SH-SY5Y (cell line): ENCODE measurements at regions not wholly inside any gene's neighbourhood (a gene's known extent, or its start where the extent isn't known, plus 50 kb on each side); places are given as distances from the start of the nearest gene placed in this dataset.

Experiments
- GATA2 ChIP-seq: IDR thresholded peaks from 2 replicates; pipeline ENCODE4 v1.6.1; 2011; ENCODE audit warnings: mild to moderate bottlenecking, low read depth, low read length
- GATA3 ChIP-seq: IDR thresholded peaks from 2 replicates; pipeline ENCODE4 v1.6.1; 2011; ENCODE audit warnings: low read depth, mild to moderate bottlenecking, low read length, moderate library complexity

DNA sequence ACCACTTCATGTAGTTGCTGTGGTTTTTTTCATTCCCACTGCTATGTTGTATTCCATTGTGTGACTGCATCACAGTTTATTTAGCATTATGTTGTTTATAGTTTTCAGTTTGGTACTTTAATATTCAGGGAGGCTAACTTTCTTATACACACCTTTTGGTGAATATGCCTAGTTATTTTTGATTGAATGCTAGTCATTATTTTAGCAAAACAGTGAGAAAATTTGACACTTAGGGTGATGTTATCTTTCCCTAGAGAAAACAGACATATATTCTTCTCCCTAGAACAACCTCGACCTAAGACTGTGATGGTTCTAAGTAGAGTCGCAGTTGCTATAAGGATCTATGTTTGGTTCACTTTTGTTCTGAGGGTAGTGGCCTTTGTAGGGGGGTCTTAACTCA lies 120.8 kb upstream of the B3GAT2 start:
- no peak for TF ChIP-seq GATA3
- no peak for TF ChIP-seq GATA2
